ENCODE measurements at regions not wholly inside any gene's neighbourhood (a gene's known extent, or its start where the extent isn't known, plus 50 kb on each side); places are given as distances from the start of the nearest gene placed in this dataset.

GRCh38 chr1:88284066-88284465, 400.0 kb upstream of the PKN2 start:
- H3K27me3 ChIP-seq (replicated peaks; ENCODE audit: insufficient read depth, low read depth, low read length, poor library complexity) = no peaks in the 10 kb centered on the region
- ChIA-PET CTCF (no interaction called here), POLR2A (ENCODE audit: low non-redundant PET) (no interaction called here)
- H3K4me1 ChIP-seq (ENCODE audit: insufficient read depth, low read length, poor library complexity, severe bottlenecking) = no peaks in the 10 kb centered on the region
- no peaks in the 10 kb centered on the region for H3K9me3 ChIP-seq (ENCODE audit: low read depth, low read length, poor library complexity, severe bottlenecking)
- intact Hi-C loops (cut with micrococcal nuclease; ENCODE audit: unreplicated experiment) = no loop called here
- no peak for DNase-seq (ENCODE audit: low spot score)
- H3K4me3 ChIP-seq (ENCODE audit: low read depth, low read length, poor library complexity, severe bottlenecking) = no peak overlapping the region
- H3K27ac ChIP-seq (ENCODE audit: low read depth, low read length, poor library complexity, severe bottlenecking) = no peak overlapping the region
- H3K36me3 ChIP-seq (ENCODE audit: insufficient read depth, low read length, poor library complexity, severe bottlenecking) = no peaks in the 10 kb centered on the region
- no peak for TF ChIP-seq EZH2 (IDR thresholded peaks at IDR 0.05; ENCODE audit: borderline replicate concordance, low read depth, low read length, poor library complexity, severe bottlenecking)
- TF ChIP-seq, protein P1, sequence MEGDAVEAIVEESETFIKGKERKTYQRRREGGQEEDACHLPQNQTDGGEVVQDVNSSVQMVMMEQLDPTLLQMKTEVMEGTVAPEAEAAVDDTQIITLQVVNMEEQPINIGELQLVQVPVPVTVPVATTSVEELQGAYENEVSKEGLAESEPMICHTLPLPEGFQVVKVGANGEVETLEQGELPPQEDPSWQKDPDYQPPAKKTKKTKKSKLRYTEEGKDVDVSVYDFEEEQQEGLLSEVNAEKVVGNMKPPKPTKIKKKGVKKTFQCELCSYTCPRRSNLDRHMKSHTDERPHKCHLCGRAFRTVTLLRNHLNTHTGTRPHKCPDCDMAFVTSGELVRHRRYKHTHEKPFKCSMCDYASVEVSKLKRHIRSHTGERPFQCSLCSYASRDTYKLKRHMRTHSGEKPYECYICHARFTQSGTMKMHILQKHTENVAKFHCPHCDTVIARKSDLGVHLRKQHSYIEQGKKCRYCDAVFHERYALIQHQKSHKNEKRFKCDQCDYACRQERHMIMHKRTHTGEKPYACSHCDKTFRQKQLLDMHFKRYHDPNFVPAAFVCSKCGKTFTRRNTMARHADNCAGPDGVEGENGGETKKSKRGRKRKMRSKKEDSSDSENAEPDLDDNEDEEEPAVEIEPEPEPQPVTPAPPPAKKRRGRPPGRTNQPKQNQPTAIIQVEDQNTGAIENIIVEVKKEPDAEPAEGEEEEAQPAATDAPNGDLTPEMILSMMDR (conservative IDR thresholded peaks at IDR 0.05; ENCODE audit: low read depth, low read length) = no peak
- no TSS peak for BruUV-seq (replicated peaks)

DNA sequence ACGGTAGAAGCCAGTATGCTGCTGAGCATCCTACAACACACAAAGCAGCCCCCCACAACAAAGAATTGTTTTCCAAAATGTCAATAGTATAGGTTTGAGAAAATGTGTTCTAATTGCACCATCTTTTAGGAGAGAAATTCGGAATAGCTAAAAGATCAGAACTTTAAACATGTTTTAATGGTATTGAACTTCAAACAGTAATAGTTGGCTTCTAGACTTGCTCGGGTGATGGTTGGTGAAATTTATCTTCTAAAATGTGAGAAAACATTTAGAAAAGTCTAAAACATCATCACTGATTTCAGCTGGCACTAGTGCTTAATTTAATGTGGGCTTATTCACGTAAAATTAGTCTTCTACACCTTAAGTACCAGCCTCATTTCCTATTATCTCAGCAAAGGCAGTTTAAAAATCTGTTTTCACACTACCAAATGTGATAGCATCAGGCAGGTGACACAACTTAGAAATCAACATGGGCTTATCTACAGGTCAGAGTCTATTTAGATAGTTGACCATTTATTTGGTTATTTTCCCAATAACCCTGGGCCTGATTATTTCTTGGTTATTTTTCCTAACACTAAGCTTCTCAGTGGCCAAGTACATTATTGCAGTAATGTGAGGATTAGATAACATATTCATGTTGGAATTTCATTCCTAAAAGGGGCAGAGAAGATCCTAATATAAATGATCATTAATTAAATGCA, 399.3 kb upstream of the PKN2 start:
- BruUV-seq (replicated peaks) = no TSS peak

DNA sequence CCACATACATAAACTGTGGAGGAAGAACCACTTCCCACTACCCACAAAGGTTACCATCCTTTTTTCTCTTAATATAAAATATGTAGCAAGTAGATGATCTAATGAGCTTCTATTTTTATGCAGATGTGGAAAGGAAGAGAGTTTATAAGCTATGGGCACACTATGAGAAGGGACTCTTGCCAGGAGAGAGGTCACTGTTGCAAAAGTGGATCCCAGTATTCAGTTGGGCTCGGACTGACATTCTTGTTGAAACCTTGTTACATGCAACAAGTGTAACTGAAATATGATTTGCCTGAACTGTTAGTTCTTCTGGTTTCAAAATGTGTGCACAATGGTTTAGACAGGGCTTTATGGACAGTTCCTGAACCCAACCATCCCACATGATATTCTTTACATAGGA, 397.4 kb upstream of the PKN2 start:
- ChIA-PET POLR2A (ENCODE audit: low non-redundant PET) (no interaction called here), CTCF (no interaction called here)
- no peaks in the 10 kb centered on the region for H3K4me1 ChIP-seq (ENCODE audit: insufficient read depth, low read length, poor library complexity, severe bottlenecking)
- no peak overlapping the region for H3K4me3 ChIP-seq (ENCODE audit: low read depth, low read length, poor library complexity, severe bottlenecking)
- no peaks in the 10 kb centered on the region for H3K9me3 ChIP-seq (ENCODE audit: low read depth, low read length, poor library complexity, severe bottlenecking)
- H3K27ac ChIP-seq (ENCODE audit: low read depth, low read length, poor library complexity, severe bottlenecking) = no peak overlapping the region
- H3K27me3 ChIP-seq (replicated peaks; ENCODE audit: insufficient read depth, low read depth, low read length, poor library complexity) = no peaks in the 10 kb centered on the region
- TF ChIP-seq, protein P1 (conservative IDR thresholded peaks at IDR 0.05; ENCODE audit: low read depth, low read length) = no peak
- no peak for TF ChIP-seq EZH2 (IDR thresholded peaks at IDR 0.05; ENCODE audit: borderline replicate concordance, low read depth, low read length, poor library complexity, severe bottlenecking)
- no peaks in the 10 kb centered on the region for H3K36me3 ChIP-seq (ENCODE audit: insufficient read depth, low read length, poor library complexity, severe bottlenecking)
- DNase-seq (ENCODE audit: low spot score) = no peak
- BruUV-seq (replicated peaks) = no TSS peak
- intact Hi-C loops (cut with micrococcal nuclease; ENCODE audit: unreplicated experiment) = no loop called here

More for the DNA sequence above, 399.3 kb upstream of the PKN2 start:
- CTCF ChIA-PET = no interaction called here
- POLR2A ChIA-PET (ENCODE audit: low non-redundant PET) = no interaction called here
- H3K27me3 ChIP-seq (replicated peaks; ENCODE audit: insufficient read depth, low read depth, low read length, poor library complexity) = no peaks in the 10 kb centered on the region
- no peak for DNase-seq (ENCODE audit: low spot score)
- no peaks in the 10 kb centered on the region for H3K36me3 ChIP-seq (ENCODE audit: insufficient read depth, low read length, poor library complexity, severe bottlenecking)
- no peak overlapping the region for H3K27ac ChIP-seq (ENCODE audit: low read depth, low read length, poor library complexity, severe bottlenecking)
- H3K4me3 ChIP-seq (ENCODE audit: low read depth, low read length, poor library complexity, severe bottlenecking) = no peak overlapping the region
- no peaks in the 10 kb centered on the region for H3K4me1 ChIP-seq (ENCODE audit: insufficient read depth, low read length, poor library complexity, severe bottlenecking)
- intact Hi-C loops (cut with micrococcal nuclease; ENCODE audit: unreplicated experiment) = no loop called here
- TF ChIP-seq EZH2 (IDR thresholded peaks at IDR 0.05; ENCODE audit: borderline replicate concordance, low read depth, low read length, poor library complexity, severe bottlenecking) = no peak
- TF ChIP-seq, protein P1 (conservative IDR thresholded peaks at IDR 0.05; ENCODE audit: low read depth, low read length) = no peak
- H3K9me3 ChIP-seq (ENCODE audit: low read depth, low read length, poor library complexity, severe bottlenecking) = no peaks in the 10 kb centered on the region

All from A673 (cell line).